GM20000 (cell line): ENCODE measurements at regions not wholly inside any gene's neighbourhood (a gene's known extent, or its start where the extent isn't known, plus 50 kb on each side); places are given as distances from the start of the nearest gene placed in this dataset.
"Not testable (repeated sequence)": the region's sequence is repeated elsewhere in the genome, so short reads cannot be mapped to it uniquely, and the experiment has no call there.

ENCODE experiments used
- DNase-seq: peaks from one replicate; pipeline ENCODE4 v3.0.0; 2012; ENCODE audit warnings: low spot score
- CTCF ChIP-seq: IDR thresholded peaks from 2 replicates; pipeline ENCODE4 v1.5.1; 2012; ENCODE audit warnings: mild to moderate bottlenecking, control low read depth; ENCODE audit errors: extremely low read depth, missing control alignments

- DNase-seq: no peak
- TF ChIP-seq CTCF: no peak
Observed at GRCh38 chr15:96160800-96161199, 169.7 kb upstream of the NR2F2 start.

- TF ChIP-seq CTCF: no peak
Observed at GRCh38 chr15:96162322-96162721, 168.2 kb upstream of the NR2F2 start.

GRCh38 chr15:96165081-96165480 lies 165.4 kb upstream of the NR2F2 start:
- no peak for TF ChIP-seq CTCF
- no peak for DNase-seq

More at GRCh38 chr15:96162322-96162721, 168.2 kb upstream of the NR2F2 start:
- no peak for DNase-seq

- no peak for DNase-seq
- no peak for TF ChIP-seq CTCF
Observed at GRCh38 chr15:96165775-96166174, 164.7 kb upstream of the NR2F2 start.

GRCh38 chr15:96166223-96167200 lies 164.0 kb upstream of the NR2F2 start:
- TF ChIP-seq CTCF: no peak
- no peak for DNase-seq

GRCh38 chr15:96170616-96170978 lies 159.9 kb upstream of the NR2F2 start:
- DNase-seq: not testable (repeated sequence)

GRCh38 chr15:96170979-96171739 lies 159.3 kb upstream of the NR2F2 start:
- no peak for DNase-seq
- no peak for TF ChIP-seq CTCF
